CD4-positive, alpha-beta T cell treated with Interferon alpha-2 for 1 hour (primary cell): ENCODE measurements at regions not wholly inside any gene's neighbourhood (a gene's known extent, or its start where the extent isn't known, plus 50 kb on each side); places are given as distances from the start of the nearest gene placed in this dataset.
A peak's percentile ranks its signal among the peaks of the same experiment; 100 is the strongest.

Experiments used
- DNase-seq, 2 donors: peaks; one replicate each; pipeline ENCODE4 v3.0.0-alpha.2; 2020 to 2022

GRCh38 chr5:61623401-61624069, 291.5 kb downstream of the ZSWIM6 start:
- DNase-seq, result no peak

- DNase-seq, result no peak
These were observed 292.6 kb downstream of the ZSWIM6 start for GRCh38 chr5:61624553-61625136.

GRCh38 chr5:61625137-61625561, 293.1 kb downstream of the ZSWIM6 start:
- no peak for DNase-seq

- peak; percentile 19 to 44 for DNase-seq
These were observed 293.9 kb downstream of the ZSWIM6 start for GRCh38 chr5:61625681-61626621.

GRCh38 chr5:61626639-61627282, 294.7 kb downstream of the ZSWIM6 start:
- no peak for DNase-seq

GRCh38 chr5:61627531-61627930, 295.5 kb downstream of the ZSWIM6 start:
- DNase-seq, result no peak

- no peak for DNase-seq
These were observed 298.9 kb downstream of the ZSWIM6 start for GRCh38 chr5:61630908-61631307.

- DNase-seq, result no peak
These were observed 299.4 kb downstream of the ZSWIM6 start for GRCh38 chr5:61631438-61631941.

GRCh38 chr5:61632064-61632463, 300.0 kb downstream of the ZSWIM6 start:
- no peak for DNase-seq

GRCh38 chr5:61635271-61635670, 303.2 kb downstream of the ZSWIM6 start:
- DNase-seq, result no peak

GRCh38 chr5:61637566-61637965, 305.5 kb downstream of the ZSWIM6 start:
- DNase-seq, result no peak

GRCh38 chr5:61638476-61638875, 306.4 kb downstream of the ZSWIM6 start:
- DNase-seq, result no peak

GRCh38 chr5:61640179-61641021, 308.3 kb downstream of the ZSWIM6 start:
- no peak for DNase-seq

GRCh38 chr5:61641748-61642565, 309.9 kb downstream of the ZSWIM6 start:
- no peak for DNase-seq

- DNase-seq, result no peak
These were observed 315.6 kb downstream of the ZSWIM6 start for GRCh38 chr5:61647672-61648071.

- DNase-seq, result no peak
These were observed 317.2 kb downstream of the ZSWIM6 start for GRCh38 chr5:61649231-61649630.

- no peak for DNase-seq
These were observed 317.9 kb downstream of the ZSWIM6 start for GRCh38 chr5:61649971-61650370.

GRCh38 chr5:61650661-61651060, 318.6 kb downstream of the ZSWIM6 start:
- DNase-seq, result no peak

- no peak for DNase-seq
These were observed 319.1 kb downstream of the ZSWIM6 start for GRCh38 chr5:61651195-61651594.

- DNase-seq, result no peak
These were observed 320.9 kb downstream of the ZSWIM6 start for GRCh38 chr5:61652916-61653315.
